Left ventricle myocardium inferior (tissue), 1 donor: ENCODE measurements at regions not wholly inside any gene's neighbourhood (a gene's known extent, or its start where the extent isn't known, plus 50 kb on each side); places are given as distances from the start of the nearest gene placed in this dataset.

Experiments
- DNase-seq: peaks from one replicate; pipeline ENCODE4 v3.0.0-alpha.2; 2020
- H3K27ac ChIP-seq: fragments of 200-600 bp; replicated peaks from 2 replicates; pipeline ENCODE4 v1.8.0; 2021
- H3K27me3 ChIP-seq: fragments of 200-600 bp; 2 replicates; pipeline ENCODE4 v1.8.0; 2021; ENCODE audit warnings: low read depth
- H3K36me3 ChIP-seq: fragments of 200-600 bp; 2 replicates; pipeline ENCODE4 v1.8.0; 2021
- H3K4me1 ChIP-seq: fragments of 200-600 bp; 2 replicates; pipeline ENCODE4 v1.8.0; 2021
- H3K4me3 ChIP-seq: fragments of 200-600 bp; 2 replicates; pipeline ENCODE4 v1.8.0; 2021; ENCODE audit warnings: mild to moderate bottlenecking, moderate library complexity
- H3K9me3 ChIP-seq: fragments of 200-600 bp; replicated peaks from 2 replicates; pipeline ENCODE4 v1.8.0; 2021
- CTCF ChIP-seq: fragments of 200-600 bp; IDR thresholded peaks from 2 replicates; pipeline ENCODE4 v1.8.0; 2021; ENCODE audit warnings: antibody characterized with exemption, mild to moderate bottlenecking, borderline replicate concordance
- intact Hi-C: fragments of 100-400 bp; cut with micrococcal nuclease; formaldehyde crosslinking; loops from one replicate; pipeline ENCODE4 v1.11.0; 2022
- donor health status: DM: no; HTN: yes; CAD: no; lungs with severe emphysema.

- Histone ChIP-seq H3K4me1 (no peaks in the 10 kb centered on the region), H3K9me3 (peaks cover 2% of the 10 kb centered on the region), H3K27me3 (peaks cover 100% of the 10 kb centered on the region), H3K36me3 (no peaks in the 10 kb centered on the region), H3K27ac (no peak overlapping the region), H3K4me3 (no peak overlapping the region)
- intact Hi-C loops = no loop called here
- no peak for TF ChIP-seq CTCF
- no peak for DNase-seq
Observed at GRCh38 chr20:63085151-63085861, 78.5 kb upstream of the BHLHE23 start.

- H3K9me3 ChIP-seq = peaks cover 8% of the 10 kb centered on the region
- no peak overlapping the region for H3K4me3 ChIP-seq
- no peaks in the 10 kb centered on the region for H3K36me3 ChIP-seq
- DNase-seq = no peak
- no peak overlapping the region for H3K27ac ChIP-seq
- intact Hi-C loops = no loop called here
- H3K4me1 ChIP-seq = no peaks in the 10 kb centered on the region
- peaks cover 100% of the 10 kb centered on the region for H3K27me3 ChIP-seq
- TF ChIP-seq CTCF = no peak
Observed at GRCh38 chr20:63084563-63084927, 77.8 kb upstream of the BHLHE23 start.

- no peak for TF ChIP-seq CTCF
- peaks cover 97% of the 10 kb centered on the region for H3K27me3 ChIP-seq
- no peak overlapping the region for H3K27ac ChIP-seq
- H3K9me3 ChIP-seq = peaks cover 14% of the 10 kb centered on the region
- no peaks in the 10 kb centered on the region for H3K36me3 ChIP-seq
- no peaks in the 10 kb centered on the region for H3K4me1 ChIP-seq
- H3K4me3 ChIP-seq = no peak overlapping the region
- intact Hi-C loops = no loop called here
- no peak for DNase-seq
Observed at GRCh38 chr20:63083831-63084562, 77.2 kb upstream of the BHLHE23 start.

- Histone ChIP-seq H3K36me3 (no peaks in the 10 kb centered on the region), H3K9me3 (peaks cover 22% of the 10 kb centered on the region), H3K27me3 (peaks cover 88% of the 10 kb centered on the region), H3K4me3 (no peak overlapping the region), H3K4me1 (no peaks in the 10 kb centered on the region), H3K27ac (no peak overlapping the region)
- no peak for DNase-seq
- TF ChIP-seq CTCF = no peak
- intact Hi-C loops = no loop called here
Observed at GRCh38 chr20:63082939-63083735, 76.4 kb upstream of the BHLHE23 start.

GRCh38 chr20:63082308-63082938, 75.7 kb upstream of the BHLHE23 start:
- intact Hi-C loops = no loop called here
- Histone ChIP-seq H3K36me3 (no peaks in the 10 kb centered on the region), H3K4me3 (no peak overlapping the region), H3K27me3 (peaks cover 81% of the 10 kb centered on the region), H3K9me3 (peaks cover 29% of the 10 kb centered on the region), H3K27ac (no peak overlapping the region), H3K4me1 (no peaks in the 10 kb centered on the region)
- TF ChIP-seq CTCF = no peak
- peak; percentile 38 for DNase-seq
